ENCODE measurements at regions not wholly inside any gene's neighbourhood (a gene's known extent, or its start where the extent isn't known, plus 50 kb on each side); places are given as distances from the start of the nearest gene placed in this dataset.

DNA sequence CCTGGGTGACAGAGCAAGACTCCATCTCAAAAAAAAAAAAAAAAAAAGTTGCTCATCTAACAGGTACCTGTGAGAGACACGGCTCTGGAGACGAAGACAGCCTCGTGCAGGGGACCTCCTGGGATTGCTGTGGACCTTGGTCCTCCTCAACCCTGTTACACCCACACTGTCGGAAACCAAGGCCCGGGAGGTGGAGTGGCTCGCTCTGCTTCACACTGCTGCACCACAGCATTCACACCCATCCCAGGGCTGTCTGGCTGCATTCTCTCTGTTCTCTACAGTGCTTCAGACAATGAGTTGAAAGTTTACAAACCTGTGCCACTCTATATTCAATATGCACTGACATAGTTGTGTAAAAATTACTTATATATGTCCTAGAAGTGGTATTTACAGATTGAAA, 101.0 kb upstream of the TNS3 start:
- TF ChIP-seq, protein P1, sequence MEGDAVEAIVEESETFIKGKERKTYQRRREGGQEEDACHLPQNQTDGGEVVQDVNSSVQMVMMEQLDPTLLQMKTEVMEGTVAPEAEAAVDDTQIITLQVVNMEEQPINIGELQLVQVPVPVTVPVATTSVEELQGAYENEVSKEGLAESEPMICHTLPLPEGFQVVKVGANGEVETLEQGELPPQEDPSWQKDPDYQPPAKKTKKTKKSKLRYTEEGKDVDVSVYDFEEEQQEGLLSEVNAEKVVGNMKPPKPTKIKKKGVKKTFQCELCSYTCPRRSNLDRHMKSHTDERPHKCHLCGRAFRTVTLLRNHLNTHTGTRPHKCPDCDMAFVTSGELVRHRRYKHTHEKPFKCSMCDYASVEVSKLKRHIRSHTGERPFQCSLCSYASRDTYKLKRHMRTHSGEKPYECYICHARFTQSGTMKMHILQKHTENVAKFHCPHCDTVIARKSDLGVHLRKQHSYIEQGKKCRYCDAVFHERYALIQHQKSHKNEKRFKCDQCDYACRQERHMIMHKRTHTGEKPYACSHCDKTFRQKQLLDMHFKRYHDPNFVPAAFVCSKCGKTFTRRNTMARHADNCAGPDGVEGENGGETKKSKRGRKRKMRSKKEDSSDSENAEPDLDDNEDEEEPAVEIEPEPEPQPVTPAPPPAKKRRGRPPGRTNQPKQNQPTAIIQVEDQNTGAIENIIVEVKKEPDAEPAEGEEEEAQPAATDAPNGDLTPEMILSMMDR (conservative IDR thresholded peaks at IDR 0.05), result no peak
- TF ChIP-seq ZFX (IDR thresholded peaks at IDR 0.05), result no peak

All from C4-2B (cell line).